HG02970 (cell line): ENCODE measurements at regions not wholly inside any gene's neighbourhood (a gene's known extent, or its start where the extent isn't known, plus 50 kb on each side); places are given as distances from the start of the nearest gene placed in this dataset.
"Not testable (repeated sequence)": the region's sequence is repeated elsewhere in the genome, so short reads cannot be mapped to it uniquely, and the experiment has no call there.

ENCODE experiments used
- ATAC-seq: cut with Tn5 transposase; IDR thresholded peaks from one replicate; pipeline ENCODE4 v1.9.1; 2021; ENCODE audit warnings: mild to moderate bottlenecking, moderate library complexity, moderate number of reproducible peaks; ENCODE audit not compliant: unreplicated experiment, low FRiP score

- ATAC-seq = no peak
Measured at GRCh38 chr1:119251751-119252150, 111.3 kb upstream of the WARS2 start.

GRCh38 chr1:119253366-119253765, 112.9 kb upstream of the WARS2 start:
- ATAC-seq = no peak

- ATAC-seq = no peak
Measured at GRCh38 chr1:119254067-119254720, 113.7 kb upstream of the WARS2 start.

- ATAC-seq = not testable (repeated sequence)
Measured at GRCh38 chr1:119256089-119256488, 112.5 kb upstream of the HAO2 start.

- no peak for ATAC-seq
Measured at GRCh38 chr1:119260506-119260905, 108.1 kb upstream of the HAO2 start.

- ATAC-seq = peak; percentile 84
Measured at GRCh38 chr1:119266386-119266785, 102.2 kb upstream of the HAO2 start.

- ATAC-seq = no peak
Measured at GRCh38 chr1:119266858-119267257, 101.7 kb upstream of the HAO2 start.

- not testable (repeated sequence) for ATAC-seq
Measured at GRCh38 chr1:119267288-119267687, 101.3 kb upstream of the HAO2 start.

- no peak for ATAC-seq
Measured at GRCh38 chr1:119268879-119269278, 99.7 kb upstream of the HAO2 start.

GRCh38 chr1:119275145-119276134, 93.1 kb upstream of the HAO2 start:
- ATAC-seq = no peak

GRCh38 chr1:119276558-119276957, 92.0 kb upstream of the HAO2 start:
- no peak for ATAC-seq

GRCh38 chr1:119279456-119280381, 88.9 kb upstream of the HAO2 start:
- no peak for ATAC-seq

GRCh38 chr1:119285482-119285881, 83.1 kb upstream of the HAO2 start:
- ATAC-seq = no peak

GRCh38 chr1:119286587-119287181, 81.9 kb upstream of the HAO2 start:
- ATAC-seq = no peak

GRCh38 chr1:119288751-119289150, 79.8 kb upstream of the HAO2 start:
- no peak for ATAC-seq

GRCh38 chr1:119290297-119290696, 78.3 kb upstream of the HAO2 start:
- no peak for ATAC-seq

- ATAC-seq = no peak
Measured at GRCh38 chr1:119291611-119292206, 76.9 kb upstream of the HAO2 start.

- ATAC-seq = no peak
Measured at GRCh38 chr1:119293797-119294196, 74.8 kb upstream of the HAO2 start.

- ATAC-seq = no peak
Measured at GRCh38 chr1:119294199-119294598, 74.4 kb upstream of the HAO2 start.

GRCh38 chr1:119294722-119295121, 73.9 kb upstream of the HAO2 start:
- ATAC-seq = no peak
